Stimulated activated CD4-positive, alpha-beta T cell treated with anti-CD3 and anti-CD28 coated beads, Interleukin-15, amount 100 ng/mL, for 24 hours (primary cell): ENCODE measurements at regions not wholly inside any gene's neighbourhood (a gene's known extent, or its start where the extent isn't known, plus 50 kb on each side); places are given as distances from the start of the nearest gene placed in this dataset.

Source experiments
- DNase-seq: peaks from one replicate; pipeline ENCODE4 v3.0.0-alpha.2; 2020

DNA sequence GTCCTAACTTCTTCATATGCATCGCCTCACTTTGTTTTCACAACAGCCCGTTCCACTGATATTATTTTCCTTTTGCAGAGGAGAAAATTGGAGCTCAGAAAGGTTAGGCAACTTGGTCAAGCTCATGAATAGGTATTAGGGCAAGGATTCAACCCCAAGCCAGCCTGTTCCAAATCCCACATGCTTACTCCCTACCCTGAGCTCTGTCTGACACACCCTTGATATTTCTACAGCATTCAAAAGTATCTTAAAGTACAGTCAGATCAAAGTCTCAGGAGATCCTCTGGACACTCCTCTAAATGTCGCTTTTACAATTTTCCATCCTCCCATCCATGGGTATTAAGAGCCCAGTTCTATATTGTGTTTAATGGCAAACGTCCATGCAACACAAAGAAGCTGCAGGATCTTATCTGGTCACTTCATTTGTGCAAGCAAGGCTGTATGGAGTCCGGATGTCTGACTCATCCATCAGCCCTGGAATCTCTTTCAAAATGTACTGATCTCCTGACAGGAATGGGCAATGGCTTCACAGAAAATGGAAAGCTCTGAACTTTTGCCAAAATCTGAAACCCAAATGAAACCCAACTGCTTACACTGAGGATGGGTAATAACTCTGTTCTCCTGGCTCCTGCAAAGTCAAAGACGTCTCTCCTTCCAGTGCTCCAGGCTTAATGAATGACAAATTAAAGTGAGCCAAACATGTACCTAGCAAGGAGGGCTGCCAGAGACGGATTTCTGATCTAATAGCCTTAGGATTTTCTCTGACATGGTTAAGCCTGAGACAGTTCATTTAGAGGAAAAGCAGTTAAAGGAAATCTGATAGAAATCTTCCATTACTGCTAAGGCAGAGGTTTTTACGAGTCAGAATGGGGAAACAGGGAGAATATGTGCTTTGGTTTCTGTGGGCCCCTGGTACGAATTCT lies 230.9 kb upstream of the RORA start:
- DNase-seq, result no peak

- DNase-seq, result no peak
These were observed 228.1 kb upstream of the RORA start for GRCh38 chr15:61457050-61457733.

DNA sequence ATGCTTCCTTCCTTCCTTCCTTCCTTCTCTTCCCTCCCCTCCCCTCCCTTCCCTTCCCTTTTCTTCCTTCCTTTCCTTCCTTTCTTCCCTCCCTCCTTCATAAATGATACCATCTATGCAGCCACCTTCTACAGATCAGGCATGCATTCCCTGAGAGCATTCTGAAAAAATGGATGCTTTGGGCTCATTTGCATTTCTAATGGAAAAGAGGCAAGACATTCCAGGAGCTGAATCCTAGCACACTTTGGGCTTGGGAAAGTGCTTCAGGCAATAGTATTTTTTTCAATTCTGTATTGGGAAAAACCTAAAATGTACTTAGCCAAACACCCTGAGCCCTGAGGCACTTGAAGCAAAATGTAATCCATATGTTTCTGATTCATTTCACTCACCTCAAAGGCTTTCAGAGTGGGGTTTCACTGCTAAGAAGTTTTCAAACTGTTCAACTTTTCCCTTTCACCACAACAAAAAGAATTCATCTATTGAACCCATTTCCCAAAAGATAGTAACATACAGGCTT lies 220.1 kb upstream of the RORA start:
- no peak for DNase-seq

GRCh38 chr15:61447981-61448380 lies 218.9 kb upstream of the RORA start:
- no peak for DNase-seq

- no peak for DNase-seq
These were observed 215.5 kb upstream of the RORA start for GRCh38 chr15:61444585-61444984.

DNA sequence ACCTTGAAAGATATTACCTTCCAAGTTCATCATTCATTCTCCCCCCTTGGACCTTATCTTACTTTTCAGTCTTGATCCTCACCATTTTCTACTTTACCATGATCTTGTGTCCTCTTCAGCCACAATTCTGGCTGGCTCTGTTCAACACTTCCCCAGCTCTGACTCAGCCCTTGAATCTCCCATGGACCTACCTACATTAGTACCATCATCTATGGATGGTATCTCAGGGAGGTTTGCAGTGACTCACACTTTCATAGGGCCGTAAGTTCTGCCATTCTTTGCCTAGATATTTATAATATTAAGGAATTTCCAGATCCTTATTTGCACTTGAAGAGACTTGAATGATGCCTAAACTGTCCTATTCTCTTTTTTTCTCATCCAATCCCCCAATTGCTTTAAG lies 213.7 kb upstream of the RORA start:
- DNase-seq, result no peak

- DNase-seq, result no peak
These were observed 212.8 kb upstream of the RORA start for GRCh38 chr15:61441891-61442290.

- DNase-seq, result no peak
These were observed 197.4 kb upstream of the RORA start for GRCh38 chr15:61426466-61426865.

DNA sequence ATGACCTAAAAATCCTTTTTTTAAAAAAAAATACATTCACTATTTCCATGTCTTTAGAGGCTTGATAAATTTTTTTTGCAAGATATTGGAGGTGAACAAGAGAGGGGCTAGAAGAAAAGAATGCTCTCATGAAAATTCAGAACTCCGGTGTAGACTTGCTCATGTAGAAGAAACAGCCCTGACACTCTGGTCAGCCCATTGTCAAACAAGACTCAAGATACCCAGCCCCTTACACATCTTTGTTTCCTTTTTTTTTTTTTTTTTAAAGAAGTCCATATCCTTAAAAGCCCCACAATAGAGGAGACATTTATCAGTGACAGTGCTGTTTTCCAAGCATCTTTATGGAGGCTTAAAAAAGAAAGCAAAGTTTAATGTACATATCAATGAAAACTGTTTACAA lies 196.8 kb upstream of the RORA start:
- DNase-seq, result no peak

DNA sequence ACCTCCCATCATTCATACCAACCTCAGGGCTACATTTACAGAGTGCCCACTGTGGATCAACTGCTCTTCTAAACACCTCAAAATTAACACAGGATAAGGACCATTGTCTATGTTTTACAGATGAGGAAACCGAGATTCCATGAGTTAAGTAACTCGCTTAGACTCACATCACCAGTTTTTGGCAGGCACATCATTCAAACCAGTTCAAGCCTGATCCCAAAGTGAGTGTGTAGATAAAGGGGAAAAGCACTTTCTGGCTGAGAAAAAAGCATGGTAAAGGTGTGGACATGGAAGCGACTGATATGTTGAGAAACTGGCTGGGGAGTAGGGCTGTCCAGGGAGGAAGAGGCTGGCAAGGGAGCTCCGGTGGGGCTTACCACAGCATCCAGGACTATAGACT lies 193.7 kb upstream of the RORA start:
- DNase-seq, result no peak

DNA sequence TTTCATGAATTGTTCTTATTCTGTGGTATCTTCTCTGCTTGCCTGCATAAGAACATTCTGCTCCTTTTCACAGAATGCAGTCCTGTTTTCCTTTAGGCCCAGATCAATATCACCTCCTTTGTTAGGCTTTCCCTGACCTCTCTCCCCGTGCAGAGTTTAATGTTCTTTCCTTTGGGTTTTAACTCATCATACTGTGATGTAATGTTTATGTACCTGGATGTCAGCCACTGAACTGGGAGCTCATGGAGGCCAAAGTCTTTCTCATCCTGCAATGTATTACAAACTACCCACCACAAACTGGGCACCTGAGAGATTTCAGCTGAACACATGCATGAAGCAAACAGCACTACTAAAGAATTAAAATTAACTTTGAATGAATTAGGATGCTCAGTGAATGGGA lies 192.8 kb upstream of the RORA start:
- DNase-seq, result no peak

GRCh38 chr15:61421470-61421869 lies 192.4 kb upstream of the RORA start:
- DNase-seq, result no peak

DNA sequence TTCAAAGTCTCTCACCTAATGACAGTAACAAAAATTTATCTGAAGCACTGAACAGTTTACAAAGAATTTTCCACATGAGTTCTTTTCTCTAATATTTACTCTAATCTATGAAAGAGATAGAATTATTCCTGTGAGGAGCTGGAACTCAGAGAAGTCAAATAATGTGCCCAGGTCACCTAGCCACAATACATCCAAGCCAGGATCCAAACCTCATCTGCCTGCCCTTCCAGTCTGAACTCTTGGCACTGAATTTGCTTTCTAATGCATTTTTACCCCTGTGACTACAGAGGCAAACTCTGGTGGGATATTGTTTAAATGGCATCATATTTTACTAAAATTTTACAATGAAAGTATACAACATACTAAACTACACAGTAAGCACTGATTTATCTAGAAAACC lies 191.4 kb upstream of the RORA start:
- DNase-seq, result no peak

- no peak for DNase-seq
These were observed 186.6 kb upstream of the RORA start for GRCh38 chr15:61415617-61416120.

DNA sequence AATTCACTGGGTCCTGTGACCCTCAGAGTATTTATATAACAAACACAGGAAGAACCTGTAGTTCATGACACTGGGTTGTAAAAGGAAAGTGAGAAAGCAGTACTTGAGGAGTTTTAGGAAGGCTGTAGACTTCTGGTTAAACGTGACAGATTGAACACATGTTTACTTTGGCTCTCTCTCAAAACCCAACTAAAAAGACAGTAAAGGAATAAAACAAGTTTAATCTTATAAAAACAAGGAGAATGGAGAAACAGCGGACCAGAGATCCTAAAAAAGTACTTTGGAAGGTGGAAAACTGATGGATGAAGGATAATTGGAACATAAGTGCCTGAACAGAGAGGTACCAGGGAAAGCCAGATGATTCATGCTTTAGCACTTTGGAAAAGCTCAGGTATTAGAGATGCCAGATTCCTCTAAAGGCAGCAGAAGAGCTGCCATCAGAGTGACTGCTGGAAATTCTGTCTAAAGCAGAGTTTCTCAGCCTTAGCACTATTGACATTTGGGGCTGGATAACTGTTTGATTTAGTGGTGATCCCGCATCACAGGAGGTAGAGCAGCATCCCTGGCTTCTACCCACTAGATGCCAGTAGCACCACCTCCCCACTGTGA lies 182.9 kb upstream of the RORA start:
- no peak for DNase-seq

DNA sequence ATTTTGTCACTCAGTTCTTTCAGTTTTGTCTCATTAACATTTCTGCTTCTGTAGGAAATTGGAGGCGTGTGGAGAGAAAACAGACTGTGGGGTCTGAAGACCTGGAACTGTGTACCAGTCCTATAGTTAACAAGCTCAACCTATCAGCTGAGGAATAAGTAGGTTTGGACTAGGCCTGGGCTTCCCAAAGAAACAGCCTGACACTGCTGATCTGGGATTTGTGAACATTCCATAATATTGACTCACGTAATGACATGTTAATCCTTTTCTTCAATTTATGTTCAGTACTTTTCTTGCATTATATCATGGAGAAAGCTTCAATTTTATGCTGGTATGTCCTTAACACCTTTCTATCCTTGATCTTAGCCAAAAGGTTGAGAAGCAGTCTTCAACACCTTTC lies 181.6 kb upstream of the RORA start:
- DNase-seq, result no peak

- no peak for DNase-seq
These were observed 175.5 kb upstream of the RORA start for GRCh38 chr15:61404567-61404966.

DNA sequence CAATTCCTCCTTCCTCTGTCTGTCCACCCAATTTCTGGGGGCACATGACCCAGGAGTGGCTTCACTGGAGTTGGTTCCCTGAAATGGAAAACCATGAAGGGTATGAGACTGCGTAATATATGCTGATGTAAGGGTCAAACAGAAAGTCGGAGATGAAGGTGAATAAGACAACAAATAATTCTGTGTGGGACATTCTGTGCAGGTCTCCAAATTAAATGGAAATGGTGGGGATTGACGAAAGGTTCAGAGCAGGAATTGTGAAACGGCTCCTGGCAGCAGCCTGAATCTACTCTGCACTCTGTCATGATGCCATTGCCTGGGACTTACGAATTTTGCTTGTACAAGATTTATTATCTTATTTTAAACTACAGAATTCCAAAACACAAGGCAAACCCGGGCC lies 174.8 kb upstream of the RORA start:
- DNase-seq, result no peak

DNA sequence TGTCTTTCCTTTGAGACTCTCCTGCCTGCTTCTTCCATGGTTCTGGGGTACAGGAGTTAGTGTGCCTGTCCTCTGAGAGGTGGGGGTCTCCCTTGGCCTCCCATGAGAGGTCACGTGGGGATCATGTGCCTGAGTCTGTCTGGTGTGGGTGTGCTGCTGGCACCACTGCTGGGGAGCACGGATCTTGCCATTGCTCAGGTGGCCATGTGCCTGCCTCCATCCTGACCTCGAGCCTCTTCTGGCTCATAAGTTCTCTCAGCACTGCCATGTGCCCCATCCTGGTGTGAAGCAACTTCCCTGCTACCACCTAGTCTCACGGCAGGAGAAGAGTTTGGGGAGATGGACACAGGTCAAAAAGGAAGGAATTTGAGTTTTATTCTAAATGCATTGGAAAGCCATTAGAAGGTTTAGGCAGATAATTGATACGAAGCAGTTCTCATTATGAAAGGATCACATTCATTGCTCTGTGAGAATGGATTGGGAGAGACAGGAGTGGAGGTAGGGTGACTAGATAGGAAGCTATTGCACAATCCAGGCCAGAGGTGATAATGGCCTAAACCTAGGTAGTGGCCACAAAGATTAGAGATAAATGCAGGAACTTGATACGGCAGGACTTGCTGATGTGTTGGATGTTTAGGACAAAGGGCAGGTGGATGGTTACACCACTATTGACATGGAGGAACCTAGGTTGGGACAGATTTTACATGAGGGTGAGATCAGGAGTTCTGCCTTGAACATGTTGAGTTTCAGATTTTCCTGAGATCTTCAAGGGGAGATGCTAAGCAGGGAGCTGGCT lies 173.0 kb upstream of the RORA start:
- DNase-seq, result no peak

DNA sequence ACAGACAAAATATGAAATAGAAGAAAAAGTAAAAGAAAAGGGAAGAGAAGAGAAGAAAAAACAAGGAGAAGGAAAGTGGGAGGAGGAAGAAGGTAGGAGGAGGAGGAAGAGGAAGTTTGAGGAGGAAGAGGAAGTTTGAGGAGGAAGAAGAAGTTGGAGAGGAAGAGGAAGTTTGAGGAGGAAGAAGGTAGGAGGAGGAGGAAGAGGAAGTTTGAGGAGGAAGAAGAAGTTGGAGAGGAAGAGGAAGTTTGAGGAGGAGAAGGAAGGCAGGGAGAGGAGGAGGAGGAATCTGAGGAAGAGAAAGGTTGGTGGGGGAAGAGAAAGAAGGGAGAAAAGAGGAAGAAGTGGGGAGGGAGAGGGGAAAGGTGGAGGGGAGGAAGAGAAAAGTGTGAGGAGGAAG lies 169.2 kb upstream of the RORA start:
- DNase-seq, result no peak

GRCh38 chr15:61396235-61396919 lies 167.3 kb upstream of the RORA start:
- no peak for DNase-seq

GRCh38 chr15:61393949-61394348 lies 164.8 kb upstream of the RORA start:
- DNase-seq, result no peak
